HS-27A (cell line): ENCODE measurements at regions not wholly inside any gene's neighbourhood (a gene's known extent, or its start where the extent isn't known, plus 50 kb on each side); places are given as distances from the start of the nearest gene placed in this dataset.

Source experiments
- DNase-seq: peaks from one replicate; pipeline ENCODE4 v3.0.0-alpha.2; 2012; ENCODE audit warnings: low read depth, missing footprints

DNA sequence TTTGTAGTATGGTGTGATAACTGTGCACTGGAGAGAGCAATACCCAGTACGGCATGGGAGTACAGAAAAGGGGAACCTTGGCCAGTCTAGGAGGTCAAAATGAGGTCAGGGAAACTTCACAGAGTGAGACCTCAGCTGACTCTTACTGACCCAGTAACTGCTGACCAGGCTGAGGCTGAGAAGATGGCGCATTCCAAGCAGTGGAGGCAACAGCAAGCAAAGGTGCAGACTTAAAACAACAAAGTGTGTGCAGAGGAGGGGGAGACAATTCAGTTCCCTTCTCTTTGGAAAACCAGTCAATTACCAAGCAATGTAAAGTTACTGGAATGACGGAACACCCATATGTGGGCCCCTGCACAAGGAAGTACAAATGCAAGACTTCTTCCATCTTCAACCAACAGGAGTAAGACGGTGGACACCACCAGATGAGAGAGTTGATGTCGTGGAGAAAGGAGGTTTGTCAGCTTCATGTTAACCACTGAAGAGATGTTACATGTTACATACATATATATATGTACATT, 54.6 kb upstream of the PRDX6 start:
- no peak for DNase-seq

DNA sequence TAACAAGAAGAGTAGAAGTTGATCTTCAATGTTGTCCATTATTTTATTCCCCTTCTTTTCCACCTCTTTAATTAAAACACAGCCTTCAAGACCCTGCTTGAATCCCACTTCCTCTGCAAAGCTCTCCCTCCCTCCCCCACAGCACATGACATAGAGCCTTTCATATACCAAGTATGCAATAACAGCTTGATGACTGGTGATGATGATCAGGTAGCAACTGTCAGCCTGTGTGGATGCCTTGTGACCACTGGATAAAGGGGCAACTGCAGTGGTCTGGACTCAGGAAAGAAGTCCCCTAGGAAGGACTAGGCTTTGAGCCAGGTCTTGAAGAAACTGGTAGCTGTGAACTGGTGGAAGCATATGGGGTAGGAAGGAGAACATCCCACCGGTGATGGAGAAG, 53.8 kb upstream of the PRDX6 start:
- no peak for DNase-seq

DNA sequence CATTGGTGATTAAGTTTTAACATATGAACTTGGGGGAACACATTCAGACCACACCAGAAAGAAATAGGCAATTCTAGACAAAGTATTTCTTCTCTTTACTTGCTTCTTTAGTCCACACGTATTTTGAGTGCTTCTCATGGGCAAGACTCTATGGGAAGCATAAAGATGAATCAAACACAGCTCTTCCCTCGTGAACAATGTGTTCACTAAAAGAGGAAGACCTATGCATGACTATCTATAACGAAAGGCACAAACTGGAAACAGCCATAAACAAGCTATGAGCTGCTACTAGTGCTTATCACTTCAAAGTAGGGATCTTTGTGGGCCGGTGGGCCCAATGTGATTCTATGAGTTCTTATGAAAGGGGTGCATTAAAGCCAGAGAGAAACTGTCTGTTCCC, 53.0 kb upstream of the PRDX6 start:
- no peak for DNase-seq

DNA sequence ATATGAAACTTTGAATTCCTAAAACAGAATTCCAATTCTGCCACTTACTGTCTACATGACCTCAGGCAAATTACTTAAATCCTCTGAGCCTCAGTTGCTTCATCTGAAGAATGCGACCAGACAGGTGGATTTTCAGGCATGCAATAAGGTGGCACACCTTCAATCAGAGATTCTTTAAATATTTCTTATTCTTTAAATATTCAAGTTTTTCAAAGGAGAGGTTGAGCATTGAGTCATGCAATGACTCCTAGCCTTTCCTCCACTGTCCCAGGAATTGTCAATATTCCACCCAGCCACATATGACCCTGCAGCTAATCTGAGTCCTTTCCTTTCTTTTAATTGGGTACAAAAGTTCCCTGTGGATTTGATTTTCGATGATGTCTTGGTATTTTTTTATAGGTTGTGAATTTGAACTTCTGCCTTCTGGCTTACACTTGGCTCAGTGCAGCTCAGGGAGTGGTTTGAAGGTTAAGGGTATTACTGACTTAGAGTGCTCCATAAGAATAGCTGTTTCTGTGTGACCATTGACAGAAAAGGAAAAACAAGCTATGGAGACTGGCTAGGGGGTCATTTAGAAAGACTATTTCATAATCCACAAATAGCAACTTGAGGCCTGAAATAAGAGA, 52.2 kb upstream of the PRDX6 start:
- no peak for DNase-seq

DNA sequence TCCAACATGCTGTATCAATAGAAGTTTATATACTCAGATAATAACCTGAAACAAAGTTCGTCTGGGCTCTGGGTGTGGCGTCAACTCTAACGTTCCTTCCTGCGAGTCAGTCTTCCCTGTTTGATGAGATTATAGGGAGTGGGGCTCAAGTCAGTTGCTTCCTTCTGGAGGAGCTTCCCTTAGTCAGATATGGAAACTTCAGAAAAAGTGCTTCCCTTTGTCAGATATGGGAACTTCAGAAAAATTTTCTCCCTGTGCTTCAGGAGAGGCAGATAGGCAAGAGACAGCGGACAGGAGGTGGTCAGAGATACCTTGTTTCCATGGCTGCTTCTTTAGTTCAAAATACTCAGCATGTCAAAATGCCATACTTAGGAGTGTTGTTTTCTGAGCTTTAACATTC, 51.1 kb upstream of the PRDX6 start:
- no peak for DNase-seq

DNA sequence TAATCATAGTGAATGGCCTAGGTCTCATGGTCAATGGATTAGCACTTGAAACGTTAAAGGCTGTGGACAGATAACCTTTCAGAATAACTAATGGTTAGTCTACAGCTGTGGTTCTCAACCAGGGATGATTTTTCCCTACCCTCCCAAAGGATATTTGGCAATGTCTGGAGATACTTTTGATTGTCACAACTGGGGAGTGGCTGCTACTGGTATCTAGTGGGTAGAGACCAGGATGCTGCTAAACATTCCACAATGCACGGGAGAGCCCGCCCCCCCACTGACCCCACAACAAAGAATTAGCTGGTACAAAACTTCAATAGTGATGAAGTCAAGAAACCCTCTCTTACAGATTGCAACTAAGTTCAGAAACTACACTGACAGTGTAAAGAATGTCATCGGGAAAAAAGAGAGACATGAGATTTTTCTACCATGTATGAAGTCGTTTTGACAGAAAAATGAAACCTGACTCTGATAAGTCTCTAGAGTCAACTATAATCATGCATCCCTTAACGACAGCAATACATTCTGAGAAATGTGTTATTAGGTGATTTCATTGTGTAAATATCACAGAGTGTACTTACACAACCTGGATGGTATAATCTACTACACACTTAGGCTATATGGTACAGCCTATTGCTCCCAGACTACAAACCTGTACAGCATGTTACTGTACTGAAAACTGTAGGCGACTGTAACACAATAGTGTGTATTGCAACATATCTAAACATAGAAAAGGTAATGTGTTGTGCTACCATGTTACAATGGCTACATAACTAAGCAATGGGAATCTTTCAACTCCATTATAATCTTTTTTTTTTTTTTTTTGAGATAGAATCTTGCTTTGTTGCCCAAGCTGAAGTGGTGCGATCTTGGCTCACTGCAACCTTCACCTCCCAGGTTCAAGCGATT, 49.7 kb upstream of the PRDX6 start:
- no peak for DNase-seq
